HG03097 (cell line): ENCODE measurements at regions not wholly inside any gene's neighbourhood (a gene's known extent, or its start where the extent isn't known, plus 50 kb on each side); places are given as distances from the start of the nearest gene placed in this dataset.

ENCODE experiments used
- ATAC-seq: cut with Tn5 transposase; IDR thresholded peaks from one replicate; pipeline ENCODE4 v1.9.1; 2021; ENCODE audit not compliant: unreplicated experiment, low FRiP score

GRCh38 chrX:7240929-7241328, 93.0 kb upstream of the PUDP start:
- ATAC-seq = no peak

- no peak for ATAC-seq
Observed at GRCh38 chrX:7235071-7235470, 87.1 kb upstream of the PUDP start.

GRCh38 chrX:7233580-7234406, 85.8 kb upstream of the PUDP start:
- ATAC-seq = no peak

- no peak for ATAC-seq
Observed at GRCh38 chrX:7228226-7228625, 80.3 kb upstream of the PUDP start.

- ATAC-seq = no peak
Observed at GRCh38 chrX:7225338-7225737, 77.4 kb upstream of the PUDP start.

- ATAC-seq = no peak
Observed at GRCh38 chrX:7223271-7223670, 75.3 kb upstream of the PUDP start.

GRCh38 chrX:7220121-7220520, 72.2 kb upstream of the PUDP start:
- ATAC-seq = no peak

GRCh38 chrX:7219153-7219705, 71.3 kb upstream of the PUDP start:
- no peak for ATAC-seq

- ATAC-seq = no peak
Observed at GRCh38 chrX:7218321-7219152, 70.6 kb upstream of the PUDP start.

- no peak for ATAC-seq
Observed at GRCh38 chrX:7216981-7217587, 69.1 kb upstream of the PUDP start.

GRCh38 chrX:7215842-7216241, 67.9 kb upstream of the PUDP start:
- ATAC-seq = no peak

GRCh38 chrX:7214251-7214650, 66.3 kb upstream of the PUDP start:
- ATAC-seq = no peak

GRCh38 chrX:7205037-7205577, 57.2 kb upstream of the PUDP start:
- ATAC-seq = no peak

- no peak for ATAC-seq
Observed at GRCh38 chrX:7204619-7205018, 56.7 kb upstream of the PUDP start.

- no peak for ATAC-seq
Observed at GRCh38 chrX:7202206-7202605, 54.3 kb upstream of the PUDP start.

- ATAC-seq = no peak
Observed at GRCh38 chrX:7201496-7201895, 53.5 kb upstream of the PUDP start.

GRCh38 chrX:7198499-7198898, 50.5 kb upstream of the PUDP start:
- no peak for ATAC-seq
